Adipose tissue (tissue), 3 donors: ENCODE measurements at regions not wholly inside any gene's neighbourhood (a gene's known extent, or its start where the extent isn't known, plus 50 kb on each side); places are given as distances from the start of the nearest gene placed in this dataset.
"Not testable (repeated sequence)": the region's sequence is repeated elsewhere in the genome, so short reads cannot be mapped to it uniquely, and the experiment has no call there.

Experiments
- H3K27ac ChIP-seq: one replicate; pipeline ENCODE4 v1.5.1; 2013; ENCODE audit warnings: low read depth, low read length
- WGBS, 3 donors: extraction: QIAGEN DNeasy Blood & Tissue Kit; methylation state at CpG; one replicate each; pipeline ENCODE4 v1.1.7; 2013; 5-methylcytosine and 5-hydroxymethylcytosine counted together
- donor health status: healthy with polysubstance abuse.
- donor health status: Bipolar disorder and iron deficiency.
- donor health status: healthy.

GRCh38 chr6:14301477-14301876, 183.9 kb downstream of the CD83 start:
- WGBS, 3 donors = 76 to 88% (median 87%) methylated on average over 6 to 9 of the region's 9 CpGs
- not testable (repeated sequence) for H3K27ac ChIP-seq

- WGBS, 3 donors = 87 to 95% (median 88%) methylated on average over 5 of the region's 5 CpGs
These were observed 187.6 kb downstream of the CD83 start for GRCh38 chr6:14305131-14305530.

GRCh38 chr6:14305624-14306023, 188.1 kb downstream of the CD83 start:
- WGBS, 3 donors = 88 to 91% (median 88%) methylated on average over 2 of the region's 2 CpGs
- no peak overlapping the region for H3K27ac ChIP-seq

More at GRCh38 chr6:14305131-14305530, 187.6 kb downstream of the CD83 start:
- H3K27ac ChIP-seq = no peak overlapping the region

GRCh38 chr6:14306151-14306906, 188.8 kb downstream of the CD83 start:
- WGBS, 3 donors = 63 to 73% (median 72%) methylated on average over 11 of the region's 11 CpGs
- H3K27ac ChIP-seq = no peak overlapping the region

GRCh38 chr6:14309516-14309915, 191.9 kb downstream of the CD83 start:
- H3K27ac ChIP-seq = no peak overlapping the region
- 32 to 96% (median 90%) methylated on average over 4 of the region's 4 CpGs for WGBS, 3 donors

GRCh38 chr6:14309951-14310445, 192.4 kb downstream of the CD83 start:
- H3K27ac ChIP-seq = no peak overlapping the region
- WGBS, 3 donors = 66 to 90% (median 88%) methylated on average over 7 of the region's 7 CpGs

GRCh38 chr6:14310960-14311359, 193.4 kb downstream of the CD83 start:
- no peak overlapping the region for H3K27ac ChIP-seq
- WGBS, 3 donors = 39 to 69% (median 67%) methylated on average over 5 of the region's 5 CpGs

- no peak overlapping the region for H3K27ac ChIP-seq
- WGBS, 3 donors = 90 to 95% (median 91%) methylated on average over 6 of the region's 6 CpGs
These were observed 195.0 kb downstream of the CD83 start for GRCh38 chr6:14312587-14312986.

GRCh38 chr6:14313248-14313647, 195.7 kb downstream of the CD83 start:
- 86 to 95% (median 92%) methylated on average over 2 of the region's 2 CpGs for WGBS, 3 donors
- no peak overlapping the region for H3K27ac ChIP-seq

- H3K27ac ChIP-seq = no peak overlapping the region
These were observed 197.8 kb downstream of the CD83 start for GRCh38 chr6:14315353-14315752.

- WGBS, 3 donors = 45 to 55% (median 52%) methylated on average over 10 of the region's 10 CpGs
- H3K27ac ChIP-seq = no peak overlapping the region
These were observed 199.2 kb downstream of the CD83 start for GRCh38 chr6:14316651-14317386.

GRCh38 chr6:14317387-14317970, 199.9 kb downstream of the CD83 start:
- 72 to 85% (median 81%) methylated on average over 6 of the region's 6 CpGs for WGBS, 3 donors

GRCh38 chr6:14320332-14320731, 202.8 kb downstream of the CD83 start:
- 88 to 92% (median 90%) methylated on average over 5 of the region's 5 CpGs for WGBS, 3 donors
- H3K27ac ChIP-seq = no peak overlapping the region

More at GRCh38 chr6:14317387-14317970, 199.9 kb downstream of the CD83 start:
- no peak overlapping the region for H3K27ac ChIP-seq

GRCh38 chr6:14321992-14322772, 204.6 kb downstream of the CD83 start:
- 87 to 92% (median 91%) methylated on average over 10 of the region's 10 CpGs for WGBS, 3 donors
- no peak overlapping the region for H3K27ac ChIP-seq

- WGBS, 3 donors = 88 to 94% (median 93%) methylated on average over 3 of the region's 3 CpGs
- H3K27ac ChIP-seq = no peak overlapping the region
These were observed 205.3 kb downstream of the CD83 start for GRCh38 chr6:14322841-14323240.

GRCh38 chr6:14326774-14327173, 209.2 kb downstream of the CD83 start:
- 89 to 91% (median 91%) methylated on average over 2 of the region's 2 CpGs for WGBS, 3 donors
- no peak overlapping the region for H3K27ac ChIP-seq

- WGBS, 3 donors = 74 to 92% (median 80%) methylated on average over 9 of the region's 9 CpGs
- no peak overlapping the region for H3K27ac ChIP-seq
These were observed 210.6 kb downstream of the CD83 start for GRCh38 chr6:14328163-14328562.

- no peak overlapping the region for H3K27ac ChIP-seq
- 39 to 46% (median 44%) methylated on average over 5 of the region's 5 CpGs for WGBS, 3 donors
These were observed 216.2 kb downstream of the CD83 start for GRCh38 chr6:14333556-14334305.
